NCI-H1436 (cell line): ENCODE measurements at regions not wholly inside any gene's neighbourhood (a gene's known extent, or its start where the extent isn't known, plus 50 kb on each side); places are given as distances from the start of the nearest gene placed in this dataset.
"Not testable (repeated sequence)": the region's sequence is repeated elsewhere in the genome, so short reads cannot be mapped to it uniquely, and the experiment has no call there.

ENCODE experiments used
- DNase-seq: peaks from one replicate; lab custom pipeline; 2025; lab: John Stamatoyannopoulos, UW

- no peak for DNase-seq
Measured at GRCh38 chr17:68141050-68141449, 105.5 kb downstream of the KPNA2 start.

DNA sequence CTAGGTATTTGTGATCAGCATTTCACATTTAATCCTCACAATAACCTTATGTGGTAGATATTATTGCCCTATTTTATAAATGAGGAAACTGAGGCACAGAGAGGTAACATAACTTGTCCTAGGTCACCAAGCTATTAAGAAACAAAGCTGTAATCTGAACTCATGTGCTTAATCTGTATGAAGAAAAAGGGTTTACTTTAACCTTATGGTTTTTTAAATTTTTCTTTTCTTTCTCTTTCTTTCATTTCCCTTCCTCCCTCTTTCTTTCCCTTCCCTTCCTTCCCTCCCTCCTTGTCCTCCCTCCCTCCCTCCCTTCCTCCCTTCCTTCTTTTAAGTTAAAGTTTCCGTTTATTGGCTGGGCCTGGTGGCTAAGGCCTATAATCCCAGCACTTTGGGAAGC lies 105.2 kb upstream of the AMZ2 start:
- DNase-seq, result no peak

DNA sequence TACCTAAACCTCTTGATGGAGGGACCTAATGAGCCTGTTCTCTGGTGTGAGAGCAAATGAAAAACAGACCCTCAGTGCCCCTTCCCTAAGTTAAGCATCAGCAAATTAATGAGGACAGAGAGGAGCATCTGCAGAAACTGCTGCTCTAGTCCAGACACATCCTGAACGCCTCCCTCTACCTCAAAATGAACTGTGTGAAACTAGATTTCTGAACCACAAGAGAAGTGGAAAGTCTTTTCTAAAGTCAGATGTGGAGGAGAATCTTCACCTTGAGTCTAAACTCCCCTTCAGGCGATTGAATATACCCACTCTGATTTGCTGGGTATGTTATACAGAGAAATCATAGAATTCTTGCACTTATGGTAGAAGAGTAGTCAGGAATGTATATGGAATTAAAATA lies 104.4 kb upstream of the AMZ2 start:
- DNase-seq, result no peak

DNA sequence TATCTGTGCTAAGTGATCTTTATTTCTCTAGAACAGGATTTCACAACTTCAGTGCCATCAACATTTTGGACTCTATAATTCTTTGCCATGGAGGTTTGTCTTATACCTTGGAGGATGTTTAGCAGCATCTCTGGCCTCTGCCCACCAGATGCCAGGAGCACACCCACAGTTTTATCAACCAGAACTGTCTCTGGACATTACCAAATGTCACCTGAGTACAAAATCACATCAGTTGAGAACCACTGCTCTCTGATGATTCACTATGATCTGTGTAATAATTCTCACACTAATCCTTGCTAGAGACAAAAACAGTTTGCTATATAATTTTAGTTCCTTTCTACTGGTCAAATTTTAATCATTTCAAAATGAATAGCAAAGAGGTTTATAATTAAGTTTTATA lies 102.8 kb upstream of the AMZ2 start:
- no peak for DNase-seq

DNA sequence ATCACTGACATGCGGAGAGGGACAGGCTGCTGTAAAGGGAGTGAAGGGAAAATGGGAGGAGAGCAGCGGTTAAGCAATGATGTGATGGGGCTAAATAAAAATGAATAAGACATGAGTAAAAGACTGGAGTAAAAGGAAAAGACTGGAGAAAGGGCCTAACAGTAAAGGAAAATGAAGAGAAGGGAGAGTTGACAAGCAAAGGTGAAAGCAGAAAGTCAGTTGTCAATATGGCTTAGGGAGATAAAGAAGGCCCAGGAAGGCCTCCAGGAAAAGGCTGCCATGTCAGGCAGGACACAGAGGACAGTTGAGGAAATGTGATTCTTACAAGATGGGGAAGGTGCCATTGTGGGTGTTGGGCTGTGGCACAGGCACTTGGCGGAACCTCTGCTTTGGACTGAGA lies 98.9 kb upstream of the AMZ2 start:
- no peak for DNase-seq

DNA sequence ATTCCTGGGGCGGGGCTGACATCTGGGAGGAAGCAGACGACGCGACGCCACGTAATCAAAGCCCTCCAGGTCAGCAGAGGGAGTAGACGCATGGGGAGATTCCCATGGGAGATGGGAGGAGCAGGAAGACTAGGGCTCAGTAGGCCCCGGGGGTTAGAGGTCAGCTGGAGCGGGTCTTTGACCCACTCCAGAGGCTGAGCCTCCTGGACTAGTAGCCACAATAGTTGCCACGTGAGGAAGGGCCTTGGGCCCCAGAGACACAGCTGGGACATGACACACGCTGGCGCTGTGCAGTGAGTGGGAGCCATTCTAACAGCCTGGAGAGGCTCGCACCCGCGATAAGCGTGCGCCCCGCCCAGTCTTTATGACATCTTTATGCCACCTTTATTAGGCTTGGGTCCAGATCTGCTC lies 95.7 kb upstream of the AMZ2 start:
- no peak for DNase-seq

GRCh38 chr17:68155692-68156091 lies 92.2 kb upstream of the AMZ2 start:
- no peak for DNase-seq

DNA sequence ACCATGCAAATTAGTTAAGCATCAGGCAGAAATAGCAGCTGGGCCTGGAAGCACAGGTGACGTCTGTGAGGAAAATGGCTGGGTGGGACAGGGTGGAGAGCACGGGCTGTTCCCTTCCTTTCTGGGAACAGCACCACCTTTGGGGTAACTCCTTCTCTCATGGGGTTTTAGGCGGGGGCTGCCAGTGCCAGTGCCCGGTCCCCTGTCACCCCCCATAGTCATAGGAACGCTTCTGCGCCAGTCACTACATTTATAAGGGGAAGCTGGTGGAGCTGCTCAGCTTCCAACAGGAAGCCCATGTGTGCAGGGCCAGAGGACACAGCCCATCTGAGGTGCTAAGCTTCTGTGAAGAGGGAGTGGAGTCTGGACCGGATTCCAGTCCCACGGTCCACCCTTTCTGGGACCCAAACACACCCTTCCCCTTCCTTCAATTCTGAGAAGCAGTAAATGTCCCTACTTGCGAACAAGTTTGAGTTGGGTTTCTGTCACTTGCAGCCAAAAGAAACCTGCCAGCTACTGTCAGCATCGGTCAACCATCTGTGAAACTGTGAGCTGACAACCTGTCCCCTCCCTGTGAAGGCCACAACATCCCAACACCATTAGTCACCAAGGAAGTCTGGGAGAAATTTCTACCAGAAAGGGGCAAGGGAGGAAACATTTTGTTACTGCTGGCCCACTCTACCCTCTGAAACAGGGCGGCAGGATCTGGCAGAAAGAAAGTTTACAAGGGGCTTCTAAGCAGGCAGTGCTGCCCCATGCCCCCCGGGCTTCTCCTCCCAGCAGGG lies 86.0 kb upstream of the AMZ2 start:
- no peak for DNase-seq

DNA sequence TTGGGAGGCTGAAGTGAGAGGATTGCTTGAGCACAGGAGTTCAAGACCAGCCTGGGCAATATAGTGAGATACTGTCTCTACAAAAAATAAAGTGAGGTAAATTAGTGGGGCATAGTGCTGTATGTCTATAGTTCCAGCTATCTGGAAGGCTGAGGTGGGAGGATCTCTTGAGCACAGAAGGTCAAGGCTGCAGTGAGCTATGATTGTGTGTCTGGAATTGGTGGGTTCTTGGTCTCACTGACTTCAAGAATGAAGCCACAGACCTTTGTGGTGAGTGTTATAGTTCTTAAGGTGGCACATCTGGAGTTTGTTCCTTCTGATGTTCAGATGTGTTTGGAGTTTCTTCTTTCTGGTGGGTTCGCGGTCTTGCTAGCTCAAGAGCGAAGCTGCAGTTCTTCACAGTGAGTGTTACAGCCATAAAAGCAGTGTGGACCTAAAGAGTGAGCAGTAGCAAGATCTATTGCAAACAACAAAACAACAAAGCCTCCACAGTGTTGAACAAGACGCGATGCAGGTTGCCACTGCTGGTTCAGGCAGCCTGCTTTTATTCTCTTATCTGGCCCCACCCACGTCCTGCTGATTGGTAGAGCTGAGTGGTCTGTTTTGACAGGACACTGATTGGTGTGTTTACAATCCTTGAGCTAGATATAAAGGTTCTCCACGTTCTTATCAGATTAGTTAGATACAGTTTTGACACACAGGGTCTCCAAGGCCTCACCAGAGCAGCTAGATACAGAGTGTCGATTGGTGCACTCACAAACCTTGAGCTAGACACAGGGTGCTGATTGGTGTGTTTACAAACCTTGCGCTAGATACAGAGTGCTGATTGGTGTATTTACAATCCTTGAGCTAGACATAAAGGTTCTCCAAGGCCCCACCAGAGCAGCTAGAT lies 79.3 kb upstream of the AMZ2 start:
- DNase-seq, result not testable (repeated sequence)

DNA sequence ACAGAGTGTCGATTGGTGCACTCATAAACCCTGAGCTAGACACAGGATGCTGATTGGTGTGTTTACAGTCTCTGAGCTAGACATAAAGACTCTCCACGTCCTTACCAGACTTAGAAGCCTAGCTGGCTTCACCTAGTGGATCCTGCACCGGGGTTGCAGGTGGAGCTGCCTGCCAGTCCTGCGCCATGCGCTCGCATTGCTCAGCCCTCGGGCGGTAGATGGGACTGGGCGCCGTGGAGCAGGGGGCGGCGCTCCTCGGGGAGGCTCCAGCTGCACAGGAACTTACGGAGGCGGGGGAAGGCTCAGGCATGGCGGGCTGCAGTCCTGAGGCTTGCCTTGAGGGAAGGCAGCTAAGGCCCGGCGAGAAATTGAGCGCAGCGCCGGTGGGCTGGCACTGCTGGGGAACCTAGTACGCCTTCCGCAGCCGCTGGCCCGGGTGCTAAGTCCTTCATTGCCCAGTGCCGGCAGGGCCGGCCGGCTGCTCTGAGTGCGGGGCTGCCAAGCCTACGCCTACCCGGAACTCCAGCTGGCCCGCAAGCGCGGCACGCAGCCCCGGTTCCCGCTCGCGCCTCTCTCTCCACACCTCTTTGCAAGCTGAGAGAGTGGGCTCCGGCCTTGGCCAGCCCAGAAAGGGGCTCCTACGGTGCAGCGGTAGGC lies 78.5 kb upstream of the AMZ2 start:
- not testable (repeated sequence) for DNase-seq

DNA sequence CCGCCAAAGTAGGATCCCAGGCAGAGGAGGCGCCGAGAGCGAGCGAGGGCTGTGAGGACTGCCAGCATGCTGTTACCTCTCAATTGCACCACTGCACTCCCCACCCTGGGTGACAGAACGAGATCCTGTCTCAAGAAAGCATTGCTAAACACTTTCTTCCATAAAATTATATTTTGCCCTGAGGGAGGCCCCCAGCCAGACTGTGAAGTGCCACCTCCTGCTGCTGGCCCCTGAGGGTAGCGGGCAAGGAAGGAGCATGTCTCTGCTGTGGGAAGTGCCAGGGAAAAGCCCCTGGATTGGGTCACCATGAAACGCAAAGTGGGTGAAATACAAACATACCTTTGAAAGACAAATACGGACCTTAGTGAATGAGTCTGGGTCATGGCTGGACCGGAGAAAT lies 78.0 kb upstream of the AMZ2 start:
- DNase-seq, result no peak

- DNase-seq, result no peak
Measured at GRCh38 chr17:68170246-68170645, 77.6 kb upstream of the AMZ2 start.

- DNase-seq, result peak; percentile 72
Measured at GRCh38 chr17:68172461-68172954, 75.3 kb upstream of the AMZ2 start.

- DNase-seq, result no peak
Measured at GRCh38 chr17:68175416-68175815, 72.4 kb upstream of the AMZ2 start.

DNA sequence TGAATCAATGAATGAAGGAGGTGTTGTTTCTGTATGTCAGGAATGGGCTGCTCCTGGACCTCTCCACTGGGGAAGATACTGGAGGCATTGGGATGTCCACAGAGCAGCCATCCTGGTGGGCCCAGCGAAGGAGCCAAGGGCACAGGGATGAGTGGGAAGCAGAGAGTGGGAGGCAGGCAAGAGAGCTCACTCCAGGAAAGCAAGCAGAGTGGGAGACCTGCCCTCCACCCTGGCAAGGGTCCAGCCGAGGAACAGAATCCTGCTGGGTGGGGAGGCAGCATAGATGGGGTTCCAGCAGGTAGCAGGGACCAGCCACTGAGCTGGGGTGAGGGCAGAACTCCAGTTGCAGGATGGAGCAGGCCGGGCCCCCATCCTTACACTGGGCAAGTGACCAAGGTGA lies 71.9 kb upstream of the AMZ2 start:
- no peak for DNase-seq

DNA sequence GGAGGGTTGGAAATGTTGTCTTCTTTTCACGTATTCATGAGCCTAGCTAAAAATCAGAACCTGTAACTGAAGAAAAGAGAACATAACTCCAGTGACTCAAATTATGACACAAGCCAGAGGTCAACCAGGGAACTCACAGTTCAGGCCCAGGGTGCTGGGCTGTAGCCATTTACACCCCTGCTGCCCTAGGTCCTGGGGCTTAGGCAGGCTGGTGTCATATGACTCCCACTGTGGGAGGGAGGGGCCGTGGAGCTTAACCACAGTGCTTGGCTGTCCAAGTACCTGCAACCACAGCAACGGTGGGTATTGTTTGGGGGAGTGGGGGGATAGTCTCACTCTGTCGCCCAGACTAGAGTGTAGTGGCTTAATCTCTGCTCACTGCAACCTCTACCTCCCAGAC lies 71.1 kb upstream of the AMZ2 start:
- no peak for DNase-seq

- no peak for DNase-seq
Measured at GRCh38 chr17:68178831-68179230, 69.0 kb upstream of the AMZ2 start.

- no peak for DNase-seq
Measured at GRCh38 chr17:68179236-68179925, 68.5 kb upstream of the AMZ2 start.

GRCh38 chr17:68179926-68180285 lies 67.9 kb upstream of the AMZ2 start:
- no peak for DNase-seq

DNA sequence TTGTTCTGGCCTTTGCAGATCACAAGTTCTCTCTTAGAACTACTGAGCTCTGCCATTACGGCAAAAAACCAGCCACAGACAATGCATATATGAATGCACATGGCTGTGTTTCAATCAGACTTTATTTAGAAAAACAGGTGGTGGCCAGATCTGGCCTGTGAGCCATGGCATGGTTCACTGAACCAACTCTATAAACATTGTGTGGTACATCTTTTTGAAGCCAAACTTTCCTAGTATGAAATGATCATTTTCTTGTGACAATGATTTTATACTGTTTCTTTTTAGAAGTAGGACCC lies 65.9 kb upstream of the AMZ2 start:
- no peak for DNase-seq

DNA sequence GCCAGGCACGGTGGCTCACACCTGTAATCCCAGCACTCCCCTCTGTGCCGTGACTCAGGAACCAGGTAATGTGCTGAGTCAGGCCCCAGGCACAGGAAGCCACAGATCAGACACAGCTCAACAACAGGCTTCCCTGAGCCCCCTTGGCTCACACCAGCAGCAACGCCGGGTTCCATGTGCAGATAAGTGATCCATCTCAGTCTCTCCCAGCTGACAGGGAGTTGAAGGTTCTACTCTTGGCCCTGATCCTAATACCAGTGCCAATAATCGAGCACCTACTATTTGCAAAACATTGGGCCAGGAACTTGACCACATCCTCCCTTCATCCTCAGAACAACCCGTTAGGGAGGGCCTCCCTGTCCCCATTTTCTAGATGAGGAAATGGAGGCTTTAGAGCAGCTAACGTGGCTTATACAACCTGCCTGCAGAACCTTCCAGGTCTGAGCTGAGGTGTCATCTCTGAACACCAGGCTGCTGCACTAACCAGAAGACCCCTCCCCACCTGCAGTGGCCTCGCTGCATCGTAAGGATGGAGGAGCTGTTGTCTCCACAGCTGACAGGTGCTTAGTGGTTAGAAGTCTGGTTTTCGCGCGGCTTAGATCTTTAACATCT lies 64.8 kb upstream of the AMZ2 start:
- DNase-seq, result no peak

GRCh38 chr17:68184141-68184571 lies 63.7 kb upstream of the AMZ2 start:
- DNase-seq, result no peak
